Naive thymus-derived CD8-positive, alpha-beta T cell (primary cell): ENCODE measurements at regions not wholly inside any gene's neighbourhood (a gene's known extent, or its start where the extent isn't known, plus 50 kb on each side); places are given as distances from the start of the nearest gene placed in this dataset.
"Not testable (repeated sequence)": the region's sequence is repeated elsewhere in the genome, so short reads cannot be mapped to it uniquely, and the experiment has no call there.

Experiments used
- ATAC-seq, 2 donors: fragments of 150-1000 bp; cut with Tn5 transposase in 1 of 2; sonication (Bioruptor Pico), chemical (Tn5 transposase) in 1 of 2; 1 replicate in 1 of 2; 2 replicates in 1 of 2; pipeline ENCODE4 v1.10.0; 2021; ENCODE audit warnings: mild to moderate bottlenecking in 2 of 2, moderate library complexity in 2 of 2
- POLR2A ChIA-PET: fragments of 350-600 bp; sonication (Branson Sonifier 250); formaldehyde crosslinking; loops from one replicate; lab custom pipeline; 2021; ENCODE audit warnings: antibody characterized with exemption; lab: Charles Lee
- DNase-seq, 10 donors: peaks; one replicate each; pipeline versions ENCODE4 v3.0.0 to v3.0.0-alpha.2; 2020 to 2022
- H3K27ac Mint-ChIP-seq, 10 donors: one replicate each; pipeline ENCODE4 v1.8.0; 2020 to 2022; ENCODE audit warnings: mild to moderate bottlenecking in 10 of 10, mixed read lengths in 10 of 10, moderate library complexity in 4 of 10, inconsistent platforms in 1 of 10
- H3K27me3 Mint-ChIP-seq, 5 donors: one replicate each; pipeline ENCODE4 v1.8.0; 2021 to 2022; ENCODE audit warnings: mixed read lengths in 5 of 5
- H3K36me3 Mint-ChIP-seq, 3 donors: one replicate each; pipeline ENCODE4 v1.8.0; 2020 to 2022; ENCODE audit warnings: mixed read lengths in 3 of 3, mild to moderate bottlenecking in 2 of 3, inconsistent platforms in 1 of 3
- H3K4me1 Mint-ChIP-seq, 4 donors: one replicate each; pipeline ENCODE4 v1.8.0; 2021 to 2022; ENCODE audit warnings: mixed read lengths in 4 of 4
- H3K4me3 Mint-ChIP-seq, 10 donors: one replicate each; pipeline ENCODE4 v1.8.0; 2020 to 2022; ENCODE audit warnings: mild to moderate bottlenecking in 10 of 10, mixed read lengths in 10 of 10, moderate library complexity in 6 of 10, inconsistent platforms in 1 of 10
- H3K9me3 Mint-ChIP-seq, 9 donors: one replicate each; pipeline ENCODE4 v1.8.0; 2020 to 2022; ENCODE audit warnings: mixed read lengths in 9 of 9, mild to moderate bottlenecking in 3 of 9, inconsistent platforms in 1 of 9, moderate library complexity in 1 of 9

- Mint-ChIP-seq H3K4me1 (peaks cover 17 to 61% (median 50%) of the 10 kb centered on the region in 4 donors), H3K4me3 (peak overlapping the region in 3 of 10 donors; percentile 6 to 20 (median 11)), H3K9me3 (no peaks in the 10 kb centered on the region), H3K27me3 (peaks cover 0 to 3% (median 0%) of the 10 kb centered on the region in 5 donors), H3K36me3 (no peaks in the 10 kb centered on the region), H3K27ac (peak overlapping the region in 5 of 10 donors; percentile 31 to 67 (median 51))
- DNase-seq, result no peak
- ATAC-seq, result no peak
- POLR2A ChIA-PET, result no interaction called here
Observed at GRCh38 chr9:751137-752051, 90.1 kb upstream of the DMRT1 start.

GRCh38 chr9:752201-752600 is 89.3 kb upstream of the DMRT1 start:
- Mint-ChIP-seq H3K9me3 (no peaks in the 10 kb centered on the region), H3K27me3 (peaks cover 0 to 3% (median 0%) of the 10 kb centered on the region in 5 donors), H3K4me1 (peaks cover 17 to 58% (median 46%) of the 10 kb centered on the region in 4 donors), H3K4me3 (peak overlapping the region in 1 of 10 donors; percentile 11), H3K27ac (peak overlapping the region in 3 of 10 donors; percentile 32 to 63 (median 63)), H3K36me3 (no peaks in the 10 kb centered on the region)
- ATAC-seq, result no peak
- POLR2A ChIA-PET, result no interaction called here
- DNase-seq, result no peak

- Mint-ChIP-seq H3K36me3 (no peaks in the 10 kb centered on the region), H3K9me3 (no peaks in the 10 kb centered on the region), H3K4me3 (no peak overlapping the region), H3K27ac (peak overlapping the region in 1 of 10 donors; percentile 17), H3K4me1 (peaks cover 17 to 54% (median 41%) of the 10 kb centered on the region in 4 donors), H3K27me3 (peaks cover 0 to 1% (median 0%) of the 10 kb centered on the region in 5 donors)
- POLR2A ChIA-PET, result no interaction called here
- ATAC-seq (no peak), DNase-seq (no peak)
Observed at GRCh38 chr9:752681-753200, 88.8 kb upstream of the DMRT1 start.

- POLR2A ChIA-PET, ATAC-seq, DNase-seq, H3K27ac Mint-ChIP-seq, H3K4me3 Mint-ChIP-seq, H3K9me3 Mint-ChIP-seq, H3K27me3 Mint-ChIP-seq, H3K36me3 Mint-ChIP-seq: not testable (repeated sequence)
- H3K4me1 Mint-ChIP-seq, result peaks cover 15 to 44% (median 33%) of the 10 kb centered on the region in 4 donors
Observed at GRCh38 chr9:753734-754133, 87.8 kb upstream of the DMRT1 start.

- peak overlapping the region in 1 of 10 donors; percentile 58 for H3K27ac Mint-ChIP-seq
- DNase-seq (no peak), ATAC-seq (no peak)
- no peaks in the 10 kb centered on the region for H3K36me3 Mint-ChIP-seq
- peaks cover 15 to 38% (median 27%) of the 10 kb centered on the region in 4 donors for H3K4me1 Mint-ChIP-seq
- H3K4me3 Mint-ChIP-seq, result no peak overlapping the region
- H3K9me3 Mint-ChIP-seq, result no peaks in the 10 kb centered on the region
- POLR2A ChIA-PET, result no interaction called here
- H3K27me3 Mint-ChIP-seq, result peaks cover 0 to 2% (median 0%) of the 10 kb centered on the region in 5 donors
Observed at GRCh38 chr9:754150-754931, 87.2 kb upstream of the DMRT1 start.

GRCh38 chr9:755454-756381 is 85.8 kb upstream of the DMRT1 start:
- POLR2A ChIA-PET, result no interaction called here
- Mint-ChIP-seq H3K4me3 (no peak overlapping the region), H3K27ac (peak overlapping the region in 1 of 10 donors; percentile 54), H3K9me3 (no peaks in the 10 kb centered on the region), H3K36me3 (no peaks in the 10 kb centered on the region), H3K4me1 (peaks cover 8 to 24% (median 14%) of the 10 kb centered on the region in 4 donors), H3K27me3 (peaks cover 0 to 3% (median 1%) of the 10 kb centered on the region in 5 donors)
- DNase-seq, result no peak
- ATAC-seq, result no peak

GRCh38 chr9:757246-757881 is 84.1 kb upstream of the DMRT1 start:
- no peaks in the 10 kb centered on the region for H3K36me3 Mint-ChIP-seq
- H3K4me3 Mint-ChIP-seq, result no peak overlapping the region
- H3K4me1 Mint-ChIP-seq, result peaks cover 0 to 7% (median 0%) of the 10 kb centered on the region in 4 donors
- DNase-seq (peak in 2 of 10 donors; percentile 13 to 18), ATAC-seq (peak in 1 of 2 donors; percentile 44)
- H3K9me3 Mint-ChIP-seq, result no peaks in the 10 kb centered on the region
- H3K27ac Mint-ChIP-seq, result peak overlapping the region in 1 of 10 donors; percentile 48
- POLR2A ChIA-PET, result no interaction called here
- peaks cover 0 to 4% (median 2%) of the 10 kb centered on the region in 5 donors for H3K27me3 Mint-ChIP-seq

- no peaks in the 10 kb centered on the region for H3K36me3 Mint-ChIP-seq
- peaks cover 0 to 4% (median 2%) of the 10 kb centered on the region in 5 donors for H3K27me3 Mint-ChIP-seq
- H3K4me3 Mint-ChIP-seq, result no peak overlapping the region
- ATAC-seq, result no peak
- H3K27ac Mint-ChIP-seq, result peak overlapping the region in 1 of 10 donors; percentile 63
- H3K4me1 Mint-ChIP-seq, result peaks cover 0 to 7% (median 0%) of the 10 kb centered on the region in 4 donors
- no peaks in the 10 kb centered on the region for H3K9me3 Mint-ChIP-seq
- DNase-seq, result no peak
- POLR2A ChIA-PET, result no interaction called here
Observed at GRCh38 chr9:758146-758545, 83.4 kb upstream of the DMRT1 start.

GRCh38 chr9:759541-759940 is 82.0 kb upstream of the DMRT1 start:
- DNase-seq (no peak), ATAC-seq (no peak)
- Mint-ChIP-seq H3K27ac (no peak overlapping the region), H3K4me3 (no peak overlapping the region), H3K27me3 (peaks cover 0 to 7% (median 5%) of the 10 kb centered on the region in 5 donors), H3K4me1 (peaks cover 0 to 12% (median 6%) of the 10 kb centered on the region in 4 donors), H3K36me3 (no peaks in the 10 kb centered on the region), H3K9me3 (no peaks in the 10 kb centered on the region)
- POLR2A ChIA-PET, result no interaction called here

GRCh38 chr9:759983-760736 is 81.3 kb upstream of the DMRT1 start:
- DNase-seq (no peak), ATAC-seq (no peak)
- no peak overlapping the region for H3K4me3 Mint-ChIP-seq
- H3K9me3 Mint-ChIP-seq, result no peaks in the 10 kb centered on the region
- H3K36me3 Mint-ChIP-seq, result no peaks in the 10 kb centered on the region
- H3K4me1 Mint-ChIP-seq, result peaks cover 0 to 12% (median 6%) of the 10 kb centered on the region in 4 donors
- POLR2A ChIA-PET, result no interaction called here
- no peak overlapping the region for H3K27ac Mint-ChIP-seq
- H3K27me3 Mint-ChIP-seq, result peaks cover 0 to 7% (median 6%) of the 10 kb centered on the region in 5 donors
